ENCODE measurements at regions not wholly inside any gene's neighbourhood (a gene's known extent, or its start where the extent isn't known, plus 50 kb on each side); places are given as distances from the start of the nearest gene placed in this dataset.

DNA sequence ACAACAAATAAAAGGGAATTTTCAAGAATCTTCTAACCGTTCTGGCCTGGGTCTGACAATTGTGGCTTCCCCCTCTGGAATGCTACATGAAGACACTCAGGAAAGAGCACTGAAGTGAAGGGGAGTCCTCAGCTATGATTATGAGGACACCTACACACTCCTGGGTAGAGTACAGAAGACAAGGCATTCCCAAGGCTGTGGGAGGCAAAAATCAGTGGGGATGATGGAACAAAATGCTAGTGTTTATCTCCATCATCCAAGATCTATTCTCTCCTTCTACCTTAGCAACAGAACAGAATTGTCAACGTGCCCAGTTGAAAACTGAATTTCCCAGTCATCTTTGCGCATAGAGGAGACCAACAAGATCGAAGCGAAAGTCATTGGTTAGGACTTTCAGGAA is 130.1 kb upstream of the LARP1 start:
- TF ChIP-seq POLR2A (IDR thresholded peaks at IDR 0.05; ENCODE audit: low read depth, low read length) (no peak), POLR2AphosphoS5 (IDR thresholded peaks at IDR 0.05; ENCODE audit: low read depth, low read length) (no peak), TAF1 (IDR thresholded peaks at IDR 0.05; ENCODE audit: borderline replicate concordance, low read depth, low read length) (no peak)

Measured in GM12892 (cell line).